ENCODE measurements at regions not wholly inside any gene's neighbourhood (a gene's known extent, or its start where the extent isn't known, plus 50 kb on each side); places are given as distances from the start of the nearest gene placed in this dataset.

DNA sequence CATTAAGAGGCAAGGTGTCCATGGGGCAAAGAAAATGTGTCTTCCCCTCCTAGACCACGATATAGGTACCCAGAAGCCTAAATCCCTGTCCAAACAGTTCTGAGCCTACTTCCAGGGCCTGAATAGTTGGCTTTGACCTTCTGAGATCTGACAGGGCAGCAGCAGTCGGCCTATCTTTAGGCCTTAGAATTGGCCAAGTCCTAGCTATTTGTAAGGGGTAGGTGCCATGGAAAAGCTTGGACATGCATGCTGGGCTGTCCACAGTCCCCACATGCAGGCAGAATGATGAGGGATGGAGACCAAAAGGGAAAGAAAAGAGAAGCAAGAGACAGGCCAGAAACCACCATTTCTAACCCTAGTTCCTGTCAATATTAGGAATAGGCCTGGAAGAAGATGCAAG is 346.1 kb downstream of the ANXA1 start:
- DNase-seq (ENCODE audit: low spot score): no peak
- TF ChIP-seq, protein P1, sequence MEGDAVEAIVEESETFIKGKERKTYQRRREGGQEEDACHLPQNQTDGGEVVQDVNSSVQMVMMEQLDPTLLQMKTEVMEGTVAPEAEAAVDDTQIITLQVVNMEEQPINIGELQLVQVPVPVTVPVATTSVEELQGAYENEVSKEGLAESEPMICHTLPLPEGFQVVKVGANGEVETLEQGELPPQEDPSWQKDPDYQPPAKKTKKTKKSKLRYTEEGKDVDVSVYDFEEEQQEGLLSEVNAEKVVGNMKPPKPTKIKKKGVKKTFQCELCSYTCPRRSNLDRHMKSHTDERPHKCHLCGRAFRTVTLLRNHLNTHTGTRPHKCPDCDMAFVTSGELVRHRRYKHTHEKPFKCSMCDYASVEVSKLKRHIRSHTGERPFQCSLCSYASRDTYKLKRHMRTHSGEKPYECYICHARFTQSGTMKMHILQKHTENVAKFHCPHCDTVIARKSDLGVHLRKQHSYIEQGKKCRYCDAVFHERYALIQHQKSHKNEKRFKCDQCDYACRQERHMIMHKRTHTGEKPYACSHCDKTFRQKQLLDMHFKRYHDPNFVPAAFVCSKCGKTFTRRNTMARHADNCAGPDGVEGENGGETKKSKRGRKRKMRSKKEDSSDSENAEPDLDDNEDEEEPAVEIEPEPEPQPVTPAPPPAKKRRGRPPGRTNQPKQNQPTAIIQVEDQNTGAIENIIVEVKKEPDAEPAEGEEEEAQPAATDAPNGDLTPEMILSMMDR (IDR thresholded peaks at IDR 0.05; ENCODE audit: extremely low read depth, insufficient read depth, missing control alignments): no peak
- in situ Hi-C loops (cut with MboI; ENCODE audit: low pct_unique_long_range_greater_than_20kb, low sequenced_read_pairs, unreplicated experiment): no loop called here

- no peak for DNase-seq (ENCODE audit: low spot score)
- TF ChIP-seq, protein P1 (IDR thresholded peaks at IDR 0.05; ENCODE audit: extremely low read depth, insufficient read depth, missing control alignments): no peak
- in situ Hi-C loops (cut with MboI; ENCODE audit: low pct_unique_long_range_greater_than_20kb, low sequenced_read_pairs, unreplicated experiment): no loop called here
These were observed 363.6 kb downstream of the ANXA1 start for GRCh38 chr9:73515216-73515615.

- TF ChIP-seq, protein P1 (IDR thresholded peaks at IDR 0.05; ENCODE audit: extremely low read depth, insufficient read depth, missing control alignments): no peak
- no peak for DNase-seq (ENCODE audit: low spot score)
- in situ Hi-C loops (cut with MboI; ENCODE audit: low pct_unique_long_range_greater_than_20kb, low sequenced_read_pairs, unreplicated experiment): no loop called here
These were observed 371.7 kb downstream of the ANXA1 start for GRCh38 chr9:73523391-73523790.

- DNase-seq (ENCODE audit: low spot score): no peak
- in situ Hi-C loops (cut with MboI; ENCODE audit: low pct_unique_long_range_greater_than_20kb, low sequenced_read_pairs, unreplicated experiment): no loop called here
- TF ChIP-seq, protein P1 (IDR thresholded peaks at IDR 0.05; ENCODE audit: extremely low read depth, insufficient read depth, missing control alignments): no peak
These were observed 373.7 kb downstream of the ANXA1 start for GRCh38 chr9:73525350-73525749.

- in situ Hi-C loops (cut with MboI; ENCODE audit: low pct_unique_long_range_greater_than_20kb, low sequenced_read_pairs, unreplicated experiment): no loop called here
- DNase-seq (ENCODE audit: low spot score): no peak
- TF ChIP-seq, protein P1 (IDR thresholded peaks at IDR 0.05; ENCODE audit: extremely low read depth, insufficient read depth, missing control alignments): no peak
These were observed 375.9 kb downstream of the ANXA1 start for GRCh38 chr9:73527521-73527920.

GRCh38 chr9:73528926-73529325 is 377.3 kb downstream of the ANXA1 start:
- TF ChIP-seq, protein P1 (IDR thresholded peaks at IDR 0.05; ENCODE audit: extremely low read depth, insufficient read depth, missing control alignments): no peak
- in situ Hi-C loops (cut with MboI; ENCODE audit: low pct_unique_long_range_greater_than_20kb, low sequenced_read_pairs, unreplicated experiment): no loop called here
- DNase-seq (ENCODE audit: low spot score): no peak

DNA sequence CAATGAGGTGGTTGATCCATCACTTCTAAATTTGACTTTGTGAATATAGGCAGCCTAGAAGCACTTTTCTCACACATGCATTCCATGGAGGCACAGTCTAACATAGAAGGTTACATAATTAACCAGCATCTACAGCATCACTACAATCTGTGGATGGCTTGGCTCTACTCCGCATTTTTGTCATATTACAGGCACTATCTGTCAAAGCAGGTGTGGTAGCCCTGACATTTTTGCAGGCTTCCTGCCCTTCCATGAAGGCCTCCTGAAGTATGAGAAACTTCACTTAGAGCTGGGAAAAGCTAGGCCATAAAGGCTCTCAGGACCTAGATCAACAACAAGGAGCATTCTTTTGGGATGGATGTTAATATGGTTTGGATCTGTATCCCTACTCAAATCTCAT is 378.0 kb downstream of the ANXA1 start:
- DNase-seq (ENCODE audit: low spot score): no peak
- in situ Hi-C loops (cut with MboI; ENCODE audit: low pct_unique_long_range_greater_than_20kb, low sequenced_read_pairs, unreplicated experiment): no loop called here
- TF ChIP-seq, protein P1 (IDR thresholded peaks at IDR 0.05; ENCODE audit: extremely low read depth, insufficient read depth, missing control alignments): no peak
